PFSK-1 (cell line): ENCODE measurements at regions not wholly inside any gene's neighbourhood (a gene's known extent, or its start where the extent isn't known, plus 50 kb on each side); places are given as distances from the start of the nearest gene placed in this dataset.

Experiments used
- FOXP2 ChIP-seq: optimal IDR thresholded peaks from 2 replicates; pipeline ENCODE3; 2011; ENCODE audit warnings: borderline replicate concordance, control low read depth, inconsistent platforms; ENCODE audit not compliant: insufficient read depth; ENCODE audit errors: extremely low read length, extremely low read depth
- POLR2AphosphoS5 ChIP-seq: IDR thresholded peaks from 2 replicates; pipeline ENCODE4 v1.6.1; 2012; ENCODE audit warnings: low read depth, mild to moderate bottlenecking, control low read depth, low read length, moderate library complexity
- REST ChIP-seq, 2 experiments: IDR thresholded peaks; 2 replicates each; pipeline versions ENCODE4 v1.6.1 to v1.8.0; 2011 to 2012; ENCODE audit warnings: low read depth in 2 of 2, low read length in 2 of 2, control low read depth in 1 of 2, inconsistent platforms in 1 of 2, mild to moderate bottlenecking in 1 of 2, moderate library complexity in 1 of 2; ENCODE audit not compliant: insufficient read depth in 1 of 2
- SIN3A ChIP-seq: IDR thresholded peaks from 2 replicates; pipeline ENCODE4 v1.6.1; 2012; ENCODE audit warnings: mild to moderate bottlenecking, low read length, moderate library complexity, borderline replicate concordance; ENCODE audit not compliant: insufficient read depth
- TAF1 ChIP-seq: IDR thresholded peaks from 2 replicates; pipeline ENCODE4 v1.6.1; 2012; ENCODE audit warnings: low read length, control low read depth, borderline replicate concordance; ENCODE audit not compliant: insufficient read depth

GRCh38 chr1:163628034-163628773, 306.4 kb downstream of the NUF2 start:
- TF ChIP-seq POLR2AphosphoS5 (no peak), TAF1 (no peak), REST (IDR thresholded peaks at IDR 0.05; ENCODE audit: insufficient read depth in 1 of 2, low read depth in 2 of 2, low read length in 2 of 2) (no peak), FOXP2 (no peak), SIN3A (no peak)

GRCh38 chr1:163632269-163632668, 310.5 kb downstream of the NUF2 start:
- no peak for TF ChIP-seq FOXP2
- TF ChIP-seq TAF1 = no peak
- TF ChIP-seq REST (IDR thresholded peaks at IDR 0.05; ENCODE audit: insufficient read depth in 1 of 2, low read depth in 2 of 2, low read length in 2 of 2) = no peak
- TF ChIP-seq POLR2AphosphoS5 = no peak
- TF ChIP-seq SIN3A = no peak

GRCh38 chr1:163633366-163633765, 311.6 kb downstream of the NUF2 start:
- no peak for TF ChIP-seq SIN3A
- TF ChIP-seq TAF1 = no peak
- no peak for TF ChIP-seq FOXP2
- TF ChIP-seq REST (IDR thresholded peaks at IDR 0.05; ENCODE audit: insufficient read depth in 1 of 2, low read depth in 2 of 2, low read length in 2 of 2) = no peak
- no peak for TF ChIP-seq POLR2AphosphoS5

GRCh38 chr1:163650624-163651023, 328.9 kb downstream of the NUF2 start:
- TF ChIP-seq FOXP2 (no peak), SIN3A (no peak), TAF1 (no peak), POLR2AphosphoS5 (no peak), REST (IDR thresholded peaks at IDR 0.05; ENCODE audit: insufficient read depth in 1 of 2, low read depth in 2 of 2, low read length in 2 of 2) (no peak)
